ENCODE measurements at regions not wholly inside any gene's neighbourhood (a gene's known extent, or its start where the extent isn't known, plus 50 kb on each side); places are given as distances from the start of the nearest gene placed in this dataset.
"Not testable (repeated sequence)": the region's sequence is repeated elsewhere in the genome, so short reads cannot be mapped to it uniquely, and the experiment has no call there.

DNA sequence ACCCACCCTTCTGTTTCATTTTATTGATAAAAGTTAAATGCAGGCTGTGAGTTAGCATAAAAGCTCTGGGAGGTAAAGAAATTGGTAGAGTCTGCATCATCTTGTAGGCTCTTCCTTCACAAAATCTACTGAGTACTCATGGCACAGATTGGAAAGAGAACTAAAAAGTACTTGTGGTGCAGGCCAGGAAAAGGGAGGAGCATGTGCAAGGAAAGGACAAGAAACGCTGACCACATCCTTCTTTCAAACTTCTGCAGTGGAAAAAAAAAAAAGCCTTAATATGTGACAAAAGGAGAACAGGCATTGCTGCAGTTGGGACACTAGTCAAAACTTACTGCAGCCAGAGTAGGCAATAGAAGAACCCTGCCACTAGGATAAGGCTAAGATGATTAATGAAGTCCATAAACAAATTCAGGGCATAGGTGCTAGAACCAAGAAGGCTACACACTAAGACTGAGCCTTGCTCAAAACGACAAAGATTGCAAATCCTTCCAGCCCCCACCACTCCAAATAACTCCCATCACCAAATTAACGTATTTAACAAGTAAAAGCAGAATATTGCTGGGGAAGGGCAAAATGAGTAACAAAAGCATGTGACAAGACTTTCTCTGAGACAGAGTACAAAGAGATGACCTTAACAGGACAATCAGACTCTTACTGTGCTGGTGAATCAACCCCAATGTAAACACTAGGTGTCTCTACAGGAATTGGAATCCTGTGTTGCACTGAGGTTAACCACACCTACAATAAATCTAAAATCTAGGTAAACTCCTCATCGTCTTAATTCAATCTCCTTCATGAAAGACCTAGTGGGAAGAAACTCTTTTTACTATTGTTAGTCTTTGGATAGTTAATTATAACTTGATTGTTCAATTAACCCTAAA lies 1024.8 kb downstream of the TLE1 start:
- Histone ChIP-seq H2AK5ac (ENCODE audit: insufficient read length, low read length) (no peak overlapping the region), H3K9ac (ENCODE audit: extremely low read depth, insufficient read length, low read length) (no peak overlapping the region), H4K8ac (replicated peaks; ENCODE audit: insufficient read length, low read depth, low read length) (no peak overlapping the region), H3K14ac (ENCODE audit: insufficient read depth, low read length) (no peak overlapping the region), H3K23me2 (ENCODE audit: insufficient read length, low read depth, low read length, poor library complexity, severe bottlenecking) (no peaks in the 10 kb centered on the region), H3K27ac (ENCODE audit: insufficient read length, low read depth, low read length) (no peak overlapping the region), H3K79me2 (ENCODE audit: insufficient read depth, low read length) (no peaks in the 10 kb centered on the region), H3K18ac (ENCODE audit: insufficient read length, low read depth, low read length) (no peak overlapping the region), H2AFZ (ENCODE audit: low read length) (no peak overlapping the region), H3K4me2 (ENCODE audit: insufficient read depth, insufficient read length, low read length) (no peak overlapping the region), H3K4me1 (ENCODE audit: insufficient read depth, low read length) (no peaks in the 10 kb centered on the region), H2BK5ac (ENCODE audit: insufficient read length, low read length) (no peak overlapping the region), H4K20me1 (ENCODE audit: control insufficient read depth, insufficient read depth, insufficient read length) (no peaks in the 10 kb centered on the region), H2BK20ac (ENCODE audit: low read depth, low read length, poor library complexity, severe bottlenecking) (no peak overlapping the region), H3T11ph (ENCODE audit: low read length) (no peak overlapping the region), H3K27me3 (ENCODE audit: insufficient read depth, low read length) (no peaks in the 10 kb centered on the region), H3K23ac (ENCODE audit: insufficient read length, low read depth, low read length) (no peak overlapping the region), H4K91ac (ENCODE audit: insufficient read length, low read depth, low read length) (no peak overlapping the region), H3K56ac (ENCODE audit: insufficient read length, low read depth, low read length) (no peak overlapping the region), H3K9me3 (ENCODE audit: control insufficient read depth, low read depth, low read length) (no peaks in the 10 kb centered on the region), H4K5ac (ENCODE audit: insufficient read length, low read depth, low read length) (no peak overlapping the region), H3K4ac (ENCODE audit: low read depth, low read length) (no peak overlapping the region), H3K79me1 (ENCODE audit: insufficient read depth, low read depth, low read length, poor library complexity, severe bottlenecking) (no peaks in the 10 kb centered on the region), H2BK15ac (ENCODE audit: low read depth, low read length) (no peak overlapping the region), H2BK12ac (ENCODE audit: insufficient read length, low read depth, low read length) (no peak overlapping the region), H2BK120ac (ENCODE audit: low read depth, low read length, poor library complexity, severe bottlenecking) (no peak overlapping the region)
- TF ChIP-seq, protein P1, sequence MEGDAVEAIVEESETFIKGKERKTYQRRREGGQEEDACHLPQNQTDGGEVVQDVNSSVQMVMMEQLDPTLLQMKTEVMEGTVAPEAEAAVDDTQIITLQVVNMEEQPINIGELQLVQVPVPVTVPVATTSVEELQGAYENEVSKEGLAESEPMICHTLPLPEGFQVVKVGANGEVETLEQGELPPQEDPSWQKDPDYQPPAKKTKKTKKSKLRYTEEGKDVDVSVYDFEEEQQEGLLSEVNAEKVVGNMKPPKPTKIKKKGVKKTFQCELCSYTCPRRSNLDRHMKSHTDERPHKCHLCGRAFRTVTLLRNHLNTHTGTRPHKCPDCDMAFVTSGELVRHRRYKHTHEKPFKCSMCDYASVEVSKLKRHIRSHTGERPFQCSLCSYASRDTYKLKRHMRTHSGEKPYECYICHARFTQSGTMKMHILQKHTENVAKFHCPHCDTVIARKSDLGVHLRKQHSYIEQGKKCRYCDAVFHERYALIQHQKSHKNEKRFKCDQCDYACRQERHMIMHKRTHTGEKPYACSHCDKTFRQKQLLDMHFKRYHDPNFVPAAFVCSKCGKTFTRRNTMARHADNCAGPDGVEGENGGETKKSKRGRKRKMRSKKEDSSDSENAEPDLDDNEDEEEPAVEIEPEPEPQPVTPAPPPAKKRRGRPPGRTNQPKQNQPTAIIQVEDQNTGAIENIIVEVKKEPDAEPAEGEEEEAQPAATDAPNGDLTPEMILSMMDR (conservative IDR thresholded peaks at IDR 0.05), result peak; percentile 46
- H3K4me3 Mint-ChIP-seq, result no peak overlapping the region
- H3K9me3 Mint-ChIP-seq, result peaks cover 22 to 24% of the 10 kb centered on the region in 2 experiments
- H3K27ac Mint-ChIP-seq, result no peak overlapping the region
- peaks cover 7 to 9% of the 10 kb centered on the region in 2 experiments; a peak in 3 of 4 replicates for H3K4me1 Mint-ChIP-seq
- no peaks in the 10 kb centered on the region; the same call in 1 of the 2 replicates for H3K27me3 Mint-ChIP-seq (ENCODE audit: low read depth)
- DNase-seq, result no peak
- WGBS (ENCODE audit: extremely low coverage, insufficient read length, low lambda C conversion rate), result no CpG with 5 or more reads among the region's 4 CpGs
- peaks cover 0 to 25% (median 9%) of the 10 kb centered on the region in 3 experiments; a peak in 6 of 7 replicates for H3K36me3 Mint-ChIP-seq (ENCODE audit: insufficient read depth in 1 of 3, low read depth in 3 of 3)

DNA sequence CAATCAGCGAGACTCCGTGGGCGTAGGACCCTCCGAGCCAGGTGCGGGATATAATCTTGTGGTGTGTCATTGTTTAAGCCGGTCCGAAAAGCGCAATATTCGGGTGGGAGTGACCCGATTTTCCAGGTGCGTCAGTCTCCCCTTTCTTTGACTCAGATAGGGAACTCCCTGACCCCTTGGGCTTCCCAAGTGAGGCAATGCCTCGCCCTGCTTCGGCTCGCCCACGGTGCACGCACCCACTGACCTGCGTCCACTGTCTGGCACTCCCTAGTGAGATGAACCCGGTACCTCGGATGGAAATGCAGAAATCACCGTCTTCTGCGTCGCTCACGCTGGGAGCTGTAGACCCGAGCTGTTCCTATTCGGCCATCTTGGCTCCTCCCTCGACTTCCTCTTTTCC lies 1029.6 kb downstream of the TLE1 start:
- DNase-seq; H2BK5ac ChIP-seq (ENCODE audit: insufficient read length, low read length); H3K27ac Mint-ChIP-seq; H3K9me3 ChIP-seq (ENCODE audit: control insufficient read depth, low read depth, low read length); H2BK15ac ChIP-seq (ENCODE audit: low read depth, low read length); H3K4me1 Mint-ChIP-seq; H3K79me1 ChIP-seq (ENCODE audit: insufficient read depth, low read depth, low read length, poor library complexity, severe bottlenecking); H4K20me1 ChIP-seq (ENCODE audit: control insufficient read depth, insufficient read depth, insufficient read length); H3K27ac ChIP-seq (ENCODE audit: insufficient read length, low read depth, low read length); H4K91ac ChIP-seq (ENCODE audit: insufficient read length, low read depth, low read length); H3K4ac ChIP-seq (ENCODE audit: low read depth, low read length); H3K27me3 Mint-ChIP-seq (ENCODE audit: low read depth); H3K18ac ChIP-seq (ENCODE audit: insufficient read length, low read depth, low read length); H2BK20ac ChIP-seq (ENCODE audit: low read depth, low read length, poor library complexity, severe bottlenecking); H4K5ac ChIP-seq (ENCODE audit: insufficient read length, low read depth, low read length); H2AK5ac ChIP-seq (ENCODE audit: insufficient read length, low read length); H3K27me3 ChIP-seq (ENCODE audit: insufficient read depth, low read length); H4K8ac ChIP-seq (replicated peaks; ENCODE audit: insufficient read length, low read depth, low read length); H3K23me2 ChIP-seq (ENCODE audit: insufficient read length, low read depth, low read length, poor library complexity, severe bottlenecking); H3K79me2 ChIP-seq (ENCODE audit: insufficient read depth, low read length); H3T11ph ChIP-seq (ENCODE audit: low read length); H3K4me2 ChIP-seq (ENCODE audit: insufficient read depth, insufficient read length, low read length); H2AFZ ChIP-seq (ENCODE audit: low read length); H2BK12ac ChIP-seq (ENCODE audit: insufficient read length, low read depth, low read length); H3K23ac ChIP-seq (ENCODE audit: insufficient read length, low read depth, low read length); H3K14ac ChIP-seq (ENCODE audit: insufficient read depth, low read length); H2BK120ac ChIP-seq (ENCODE audit: low read depth, low read length, poor library complexity, severe bottlenecking); H3K4me3 Mint-ChIP-seq; H3K4me1 ChIP-seq (ENCODE audit: insufficient read depth, low read length); H3K56ac ChIP-seq (ENCODE audit: insufficient read length, low read depth, low read length); H3K9ac ChIP-seq (ENCODE audit: extremely low read depth, insufficient read length, low read length): not testable (repeated sequence)
- H3K36me3 Mint-ChIP-seq (ENCODE audit: insufficient read depth in 1 of 3, low read depth in 3 of 3), result peaks cover 2 to 19% (median 4%) of the 10 kb centered on the region in 3 experiments; a peak in 6 of 7 replicates
- WGBS (ENCODE audit: extremely low coverage, insufficient read length, low lambda C conversion rate), result no CpG with 5 or more reads among the region's 26 CpGs
- H3K9me3 Mint-ChIP-seq, result peaks cover 15 to 19% of the 10 kb centered on the region in 2 experiments; a peak in 4 of 5 replicates

All from H9 (cell line).